ENCODE measurements at regions not wholly inside any gene's neighbourhood (a gene's known extent, or its start where the extent isn't known, plus 50 kb on each side); places are given as distances from the start of the nearest gene placed in this dataset.

GRCh38 chr3:64332459-64333350 lies 107.4 kb upstream of the PRICKLE2 start:
- in situ Hi-C loops (cut with MboI; ENCODE audit: low pct_unique_long_range_greater_than_20kb, low sequenced_read_pairs), result no loop called here
- DNase-seq, result no peak

- no peak for DNase-seq
- in situ Hi-C loops (cut with MboI; ENCODE audit: low pct_unique_long_range_greater_than_20kb, low sequenced_read_pairs), result no loop called here
Observed at GRCh38 chr3:64331605-64332004, 106.3 kb upstream of the PRICKLE2 start.

DNA sequence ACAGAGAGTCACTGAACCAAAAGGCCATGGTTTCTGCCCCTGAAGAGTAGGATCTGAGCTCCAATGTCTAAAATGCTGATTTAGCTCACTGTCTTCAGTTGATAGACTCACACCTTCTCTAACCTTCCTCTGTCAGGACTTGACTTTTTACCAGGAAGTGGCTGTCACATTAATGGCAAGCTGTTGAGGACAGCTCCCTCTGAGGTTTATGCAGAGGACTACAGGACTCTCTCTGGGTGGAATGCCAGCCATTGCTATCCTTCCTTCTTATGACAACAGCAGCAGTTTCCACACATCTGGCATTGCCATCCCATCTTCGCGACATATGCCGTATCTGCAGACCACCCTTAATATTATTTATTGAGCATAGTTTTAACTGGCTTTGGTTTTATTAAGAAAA lies 103.8 kb upstream of the PRICKLE2 start:
- peak; percentile 3 for DNase-seq
- in situ Hi-C loops (cut with MboI; ENCODE audit: low pct_unique_long_range_greater_than_20kb, low sequenced_read_pairs), result no loop called here

- DNase-seq, result no peak
- in situ Hi-C loops (cut with MboI; ENCODE audit: low pct_unique_long_range_greater_than_20kb, low sequenced_read_pairs), result no loop called here
Observed at GRCh38 chr3:64327100-64327804, 102.0 kb upstream of the PRICKLE2 start.

DNA sequence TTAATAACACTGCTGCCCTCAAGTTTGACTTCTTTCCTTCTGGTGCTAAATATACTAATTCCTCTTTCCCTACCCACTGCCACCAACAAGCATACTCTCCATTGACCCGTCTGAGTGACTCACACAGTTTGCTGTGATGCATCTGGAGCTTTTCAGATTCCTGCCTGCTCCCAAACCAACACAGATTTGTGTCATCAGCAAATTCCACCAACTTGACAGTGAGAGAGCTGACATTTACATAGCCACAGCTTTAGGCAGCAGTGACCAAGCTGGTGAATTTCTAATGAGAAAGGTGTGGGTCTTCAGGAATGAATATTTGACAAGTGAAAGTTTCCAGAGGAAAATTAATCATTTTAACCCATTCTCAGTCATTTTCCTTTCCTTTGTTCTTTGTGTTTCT lies 96.5 kb upstream of the PRICKLE2 start:
- DNase-seq, result no peak
- in situ Hi-C loops (cut with MboI; ENCODE audit: low pct_unique_long_range_greater_than_20kb, low sequenced_read_pairs), result no loop called here

- in situ Hi-C loops (cut with MboI; ENCODE audit: low pct_unique_long_range_greater_than_20kb, low sequenced_read_pairs), result no loop called here
- DNase-seq, result no peak
Observed at GRCh38 chr3:64319391-64319790, 94.1 kb upstream of the PRICKLE2 start.

GRCh38 chr3:64318668-64319271 lies 93.5 kb upstream of the PRICKLE2 start:
- in situ Hi-C loops (cut with MboI; ENCODE audit: low pct_unique_long_range_greater_than_20kb, low sequenced_read_pairs), result no loop called here
- no peak for DNase-seq

DNA sequence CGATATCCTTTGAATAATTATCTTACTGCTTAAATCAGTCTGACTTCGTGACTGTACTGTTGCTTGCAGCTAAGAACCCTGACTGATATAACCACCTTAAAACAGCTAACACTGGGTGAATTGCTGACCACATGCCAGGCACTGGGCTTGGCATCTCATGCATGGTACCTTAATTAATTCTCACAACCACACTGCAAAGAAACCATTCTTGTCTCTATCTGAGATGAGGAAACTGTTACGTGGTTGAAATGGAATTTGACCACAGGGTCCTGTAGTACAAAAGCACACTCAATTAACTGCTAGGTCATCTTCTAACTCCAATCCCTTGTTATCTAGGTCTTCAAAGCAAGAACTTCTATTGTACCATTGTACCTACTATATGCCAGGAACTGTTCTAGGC lies 92.7 kb upstream of the PRICKLE2 start:
- in situ Hi-C loops (cut with MboI; ENCODE audit: low pct_unique_long_range_greater_than_20kb, low sequenced_read_pairs), result no loop called here
- no peak for DNase-seq

DNA sequence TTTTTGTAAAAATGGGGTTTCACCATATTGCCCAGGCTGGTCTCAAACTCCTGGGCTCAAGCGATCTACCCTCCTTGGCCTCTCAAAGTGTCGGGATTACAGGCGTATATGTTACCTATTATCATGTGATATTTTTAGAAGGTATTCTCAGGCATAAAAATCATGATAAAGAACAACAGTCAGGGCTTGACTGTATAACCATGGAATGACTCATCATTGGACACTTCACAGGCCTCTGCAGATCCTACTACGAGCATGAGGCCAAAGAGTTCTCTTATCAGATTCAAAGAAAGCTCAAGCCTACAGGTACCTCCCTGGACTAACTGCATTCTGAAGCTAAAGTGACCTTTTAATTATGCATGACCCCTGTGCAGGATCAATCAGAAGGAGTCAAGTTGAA lies 91.7 kb upstream of the PRICKLE2 start:
- in situ Hi-C loops (cut with MboI; ENCODE audit: low pct_unique_long_range_greater_than_20kb, low sequenced_read_pairs), result no loop called here
- no peak for DNase-seq

DNA sequence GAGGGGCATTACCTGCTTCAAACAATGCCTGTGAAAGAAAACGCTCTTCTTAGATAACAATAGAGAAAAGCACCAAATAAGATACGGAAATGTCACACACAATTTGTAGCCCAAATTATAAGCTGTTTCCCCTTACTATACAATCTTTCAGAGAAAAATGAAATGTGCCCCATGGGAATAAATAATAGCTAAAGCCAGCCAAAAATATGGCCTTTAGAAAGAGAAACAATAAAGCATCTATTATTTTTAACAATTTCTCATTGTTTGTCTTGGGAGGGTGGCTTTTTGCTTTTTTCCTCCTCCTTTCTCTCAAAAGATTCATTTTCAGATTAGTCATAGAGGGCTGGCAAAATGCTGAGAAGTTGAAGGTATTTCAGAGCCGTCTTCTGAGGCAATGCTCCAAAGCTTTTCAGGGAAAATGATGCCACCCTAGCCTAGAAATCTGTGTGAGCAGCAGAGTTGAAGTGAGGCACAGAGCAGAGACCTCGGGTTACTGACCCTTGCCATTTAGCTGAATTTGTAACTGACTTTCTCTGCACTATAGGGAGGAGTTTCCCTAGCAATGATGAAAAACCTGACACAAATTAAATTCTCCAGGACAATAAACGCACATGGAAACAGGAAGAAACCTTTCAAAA lies 86.3 kb upstream of the PRICKLE2 start:
- DNase-seq, result no peak

GRCh38 chr3:64308931-64309330 lies 83.7 kb upstream of the PRICKLE2 start:
- no peak for DNase-seq
- in situ Hi-C loops (cut with MboI; ENCODE audit: low pct_unique_long_range_greater_than_20kb, low sequenced_read_pairs), result no loop called here

More for the DNA sequence above, 86.3 kb upstream of the PRICKLE2 start:
- in situ Hi-C loops (cut with MboI; ENCODE audit: low pct_unique_long_range_greater_than_20kb, low sequenced_read_pairs), result no loop called here

- in situ Hi-C loops (cut with MboI; ENCODE audit: low pct_unique_long_range_greater_than_20kb, low sequenced_read_pairs), result no loop called here
- DNase-seq, result no peak
Observed at GRCh38 chr3:64306745-64307144, 81.5 kb upstream of the PRICKLE2 start.

GRCh38 chr3:64305731-64306130 lies 80.5 kb upstream of the PRICKLE2 start:
- in situ Hi-C loops (cut with MboI; ENCODE audit: low pct_unique_long_range_greater_than_20kb, low sequenced_read_pairs), result no loop called here
- DNase-seq, result no peak

DNA sequence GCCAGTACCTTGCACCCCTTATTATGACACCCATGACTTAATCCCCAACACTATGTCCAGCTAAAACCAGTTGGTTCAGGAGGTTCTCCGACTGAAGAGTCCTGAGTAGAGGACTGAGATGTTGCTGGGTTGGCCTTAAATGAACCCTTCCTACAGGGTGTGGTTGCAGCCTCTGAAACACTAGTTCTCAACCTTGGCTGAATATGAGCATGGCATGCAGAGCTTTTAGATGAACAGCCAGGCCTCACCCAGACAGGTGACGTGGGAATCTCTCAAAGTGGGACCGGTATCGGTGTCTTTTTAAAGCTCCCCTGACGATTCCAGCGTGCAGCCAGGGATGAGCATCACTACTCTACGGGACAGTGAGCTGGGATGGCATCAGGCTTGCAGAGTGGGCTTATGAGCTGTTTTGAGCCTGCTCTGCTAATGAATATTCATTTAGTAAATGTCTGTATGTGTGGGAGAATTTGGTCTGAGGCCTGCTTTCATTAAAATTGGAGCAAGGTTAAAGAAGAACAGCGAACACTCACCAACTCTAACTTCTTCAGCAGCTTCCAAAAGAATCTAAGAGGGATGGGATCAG lies 79.7 kb upstream of the PRICKLE2 start:
- no peak for DNase-seq
- in situ Hi-C loops (cut with MboI; ENCODE audit: low pct_unique_long_range_greater_than_20kb, low sequenced_read_pairs), result no loop called here

GRCh38 chr3:64303881-64304280 lies 78.6 kb upstream of the PRICKLE2 start:
- in situ Hi-C loops (cut with MboI; ENCODE audit: low pct_unique_long_range_greater_than_20kb, low sequenced_read_pairs), result no loop called here
- no peak for DNase-seq

- in situ Hi-C loops (cut with MboI; ENCODE audit: low pct_unique_long_range_greater_than_20kb, low sequenced_read_pairs), result no loop called here
- no peak for DNase-seq
Observed at GRCh38 chr3:64303401-64303800, 78.1 kb upstream of the PRICKLE2 start.

GRCh38 chr3:64301476-64301875 lies 76.2 kb upstream of the PRICKLE2 start:
- in situ Hi-C loops (cut with MboI; ENCODE audit: low pct_unique_long_range_greater_than_20kb, low sequenced_read_pairs), result no loop called here
- DNase-seq, result no peak

- DNase-seq, result no peak
- in situ Hi-C loops (cut with MboI; ENCODE audit: low pct_unique_long_range_greater_than_20kb, low sequenced_read_pairs), result no loop called here
Observed at GRCh38 chr3:64300790-64301423, 75.6 kb upstream of the PRICKLE2 start.

GRCh38 chr3:64299206-64299605 lies 73.9 kb upstream of the PRICKLE2 start:
- in situ Hi-C loops (cut with MboI; ENCODE audit: low pct_unique_long_range_greater_than_20kb, low sequenced_read_pairs), result no loop called here

More at GRCh38 chr3:64299206-64299605, 73.9 kb upstream of the PRICKLE2 start:
- DNase-seq, result no peak

Measured in KBM-7 (cell line).